K562 (cell line): ENCODE measurements at regions not wholly inside any gene's neighbourhood (a gene's known extent, or its start where the extent isn't known, plus 50 kb on each side); places are given as distances from the start of the nearest gene placed in this dataset.

Experiments used
- ARHGAP35 ChIP-seq: fragments of 450-650 bp; IDR thresholded peaks from 2 replicates; pipeline ENCODE4 v1.6.1; 2018; ENCODE audit not compliant: partially characterized antibody
- ASH1L ChIP-seq: fragments of 450-650 bp; IDR thresholded peaks from 2 replicates; pipeline ENCODE4 v1.6.1; 2018; ENCODE audit warnings: borderline replicate concordance, mild to moderate bottlenecking, low read depth; ENCODE audit not compliant: partially characterized antibody
- BMI1 ChIP-seq: fragments of 150-350 bp; IDR thresholded peaks from 2 replicates; pipeline ENCODE4 v1.6.1; 2014; ENCODE audit warnings: low read length
- CREBBP ChIP-seq: IDR thresholded peaks from one replicate; pipeline ENCODE4 v1.6.1; 2012; ENCODE audit warnings: low read depth, mild to moderate bottlenecking, control low read depth, inconsistent platforms, low read length
- CREM ChIP-seq: IDR thresholded peaks from 2 replicates; pipeline ENCODE4 v1.6.1; 2014; ENCODE audit warnings: antibody characterized with exemption, low read depth
- GTF2A2 ChIP-seq: IDR thresholded peaks from 2 replicates; pipeline ENCODE4 v1.6.1; 2016; ENCODE audit warnings: mild to moderate bottlenecking, missing genetic modification characterization, missing compliant biosample characterization
- JUNB ChIP-seq: fragments of 450-650 bp; formaldehyde crosslinking; conservative IDR thresholded peaks from 2 replicates; pipeline ENCODE4 v1.4.0; 2020; ENCODE audit warnings: mild to moderate bottlenecking
- KHSRP ChIP-seq: fragments of 450-650 bp; IDR thresholded peaks from 2 replicates; pipeline ENCODE4 v1.6.1; 2017
- REST ChIP-seq, 2 experiments: fragments of 450-650 bp; formaldehyde crosslinking in 1 of 2; IDR thresholded peaks; 2 replicates each; pipeline versions ENCODE4 v1.4.0 to v1.6.1; 2014 to 2020; ENCODE audit warnings: mild to moderate bottlenecking in 2 of 2, borderline replicate concordance in 1 of 2, low read depth in 1 of 2
- RUNX1 ChIP-seq: sonication (generic); IDR thresholded peaks from 2 replicates; pipeline ENCODE4 v1.6.1; 2016; ENCODE audit warnings: antibody characterized with exemption, low read depth
- SFPQ ChIP-seq: fragments of 200-400 bp; formaldehyde crosslinking; IDR thresholded peaks from 2 replicates; pipeline ENCODE4 v1.6.1; 2017; ENCODE audit warnings: mild to moderate bottlenecking, low read depth, low read length, moderate library complexity
- SNIP1 ChIP-seq: fragments of 450-650 bp; IDR thresholded peaks from 2 replicates; pipeline ENCODE4 v1.7.1; 2017; ENCODE audit warnings: low read depth, mild to moderate bottlenecking
- TAF7 ChIP-seq: fragments of 450-650 bp; IDR thresholded peaks from 2 replicates; pipeline ENCODE4 v1.6.1; 2016; ENCODE audit warnings: missing genetic modification characterization, missing compliant biosample characterization
- U2AF2 ChIP-seq: fragments of 200-400 bp; formaldehyde crosslinking; optimal IDR thresholded peaks from 2 replicates; pipeline ENCODE3; 2017; ENCODE audit warnings: low read depth, mild to moderate bottlenecking, low read length
- ZNF184 ChIP-seq: sonication (generic); formaldehyde crosslinking; IDR thresholded peaks from 2 replicates; pipeline ENCODE4 v1.5.0; 2020; ENCODE audit warnings: missing genetic modification reagents
- ZNF239 ChIP-seq: fragments of 250-450 bp; sonication (Bioruptor Pico); IDR thresholded peaks from 2 replicates; pipeline ENCODE4 v1.4.0; 2020; ENCODE audit warnings: mild to moderate bottlenecking
- ZNF280A ChIP-seq: fragments of 450-650 bp; IDR thresholded peaks from 2 replicates; pipeline ENCODE4 v1.6.1; 2018; ENCODE audit warnings: mild to moderate bottlenecking, low read depth; ENCODE audit not compliant: partially characterized antibody
- ZNF668 ChIP-seq: fragments of 250-450 bp; sonication (Bioruptor Pico); IDR thresholded peaks from 2 replicates; pipeline ENCODE4 v1.8.0; 2022; ENCODE audit warnings: mild to moderate bottlenecking, inconsistent platforms
- ZSCAN32 ChIP-seq: fragments of 450-650 bp; formaldehyde crosslinking; IDR thresholded peaks from 2 replicates; pipeline ENCODE4 v1.4.0; 2020; ENCODE audit warnings: mild to moderate bottlenecking, moderate library complexity

GRCh38 chr18:2325308-2325849, 245.9 kb downstream of the METTL4 start (continued):
- TF ChIP-seq REST (IDR thresholded peaks at IDR 0.05; ENCODE audit: borderline replicate concordance) (peak; percentile 98), REST (CRISPR knock-in tag; IDR thresholded peaks at IDR 0.05; ENCODE audit: low read depth) (no peak), SNIP1 (no peak), RUNX1 (no peak), CREM (peak; percentile 69), ARHGAP35 (no peak), ZNF184 (CRISPR knock-in tag) (no peak), TAF7 (tag) (no peak), BMI1 (no peak), ZSCAN32 (no peak), JUNB (CRISPR knock-in tag) (no peak), ZNF239 (no peak), U2AF2 (no peak), CREBBP (no peak), GTF2A2 (tag) (no peak), ZNF280A (no peak), ZNF668 (no peak; the same call in 1 of the 2 replicates), ASH1L (no peak), KHSRP (no peak), SFPQ (no peak)
